ENCODE measurements at regions not wholly inside any gene's neighbourhood (a gene's known extent, or its start where the extent isn't known, plus 50 kb on each side); places are given as distances from the start of the nearest gene placed in this dataset.
A peak's percentile ranks its signal among the peaks of the same experiment; 100 is the strongest.

GRCh38 chr13:50409220-50409619, 394.0 kb downstream of the KCNRG start:
- Histone ChIP-seq H3K27me3 (no peaks in the 10 kb centered on the region), H3K9me3 (no peaks in the 10 kb centered on the region), H3K27ac (no peak overlapping the region), H3K4me3 (no peak overlapping the region), H3K36me3 (no peaks in the 10 kb centered on the region), H3K4me1 (peaks cover 0 to 20% (median 10%) of the 10 kb centered on the region in 12 donors)
- no peak for TF ChIP-seq CTCF (IDR thresholded peaks at IDR 0.05)
- TF ChIP-seq POLR2A (IDR thresholded peaks at IDR 0.05), result no peak
- DNase-seq (no peak), ATAC-seq (no peak)
- intact Hi-C loops (cut with DNase I), result loop anchor here in 2 of 10 donors (10.0 kb wide), 1 partner anchor 116 kb away; no protein-coding TSS in a partner anchor
- 87 to 95% (median 91%) methylated on average over 2 of the region's 2 CpGs for WGBS, 4 donors

GRCh38 chr13:50410921-50411746, 395.9 kb downstream of the KCNRG start:
- peak; percentile 12 to 87 (median 67) for ATAC-seq
- H3K27me3 ChIP-seq, result no peaks in the 10 kb centered on the region
- peaks cover 0 to 6% (median 0%) of the 10 kb centered on the region in 12 donors for H3K9me3 ChIP-seq
- no peak for TF ChIP-seq POLR2A (IDR thresholded peaks at IDR 0.05)
- TF ChIP-seq CTCF (IDR thresholded peaks at IDR 0.05), result no peak
- H3K4me1 ChIP-seq, result peaks cover 0 to 17% (median 7%) of the 10 kb centered on the region in 12 donors
- no peak overlapping the region for H3K4me3 ChIP-seq
- intact Hi-C loops (cut with DNase I), result loop anchor here in 1 of 10 donors (2.0 kb wide), 1 partner anchor 74 kb away; no protein-coding TSS in a partner anchor
- DNase-seq, result peak in 1 of 5 donors; percentile 59
- no peaks in the 10 kb centered on the region for H3K36me3 ChIP-seq
- peak overlapping the region in 6 of 12 donors; percentile 4 to 48 (median 42) for H3K27ac ChIP-seq
- 59 to 75% (median 68%) methylated on average over 5 of the region's 5 CpGs for WGBS, 4 donors

GRCh38 chr13:50412046-50412617, 396.9 kb downstream of the KCNRG start:
- TF ChIP-seq POLR2A (IDR thresholded peaks at IDR 0.05) (no peak), CTCF (IDR thresholded peaks at IDR 0.05) (no peak)
- Histone ChIP-seq H3K27me3 (no peaks in the 10 kb centered on the region), H3K4me3 (no peak overlapping the region), H3K4me1 (peaks cover 0 to 17% (median 7%) of the 10 kb centered on the region in 12 donors), H3K9me3 (peaks cover 0 to 6% (median 0%) of the 10 kb centered on the region in 12 donors), H3K27ac (no peak overlapping the region), H3K36me3 (no peaks in the 10 kb centered on the region)
- ATAC-seq (no peak), DNase-seq (no peak)
- 88 to 95% (median 91%) methylated on average over 4 of the region's 4 CpGs for WGBS, 4 donors
- intact Hi-C loops (cut with DNase I), result no loop called here

- H3K27ac ChIP-seq, result no peak overlapping the region
- intact Hi-C loops (cut with DNase I), result no loop called here
- DNase-seq, result no peak
- peaks cover 0 to 24% (median 14%) of the 10 kb centered on the region in 12 donors for H3K4me1 ChIP-seq
- 90 to 97% (median 96%) methylated on average over 1 of the region's 1 CpG for WGBS, 4 donors
- H3K4me3 ChIP-seq, result no peak overlapping the region
- no peaks in the 10 kb centered on the region for H3K36me3 ChIP-seq
- TF ChIP-seq CTCF (IDR thresholded peaks at IDR 0.05) (no peak), POLR2A (IDR thresholded peaks at IDR 0.05) (no peak)
- H3K9me3 ChIP-seq, result peaks cover 0 to 6% (median 0%) of the 10 kb centered on the region in 12 donors
- H3K27me3 ChIP-seq, result no peaks in the 10 kb centered on the region
- ATAC-seq, result no peak
Observed at GRCh38 chr13:50414640-50415039, 399.4 kb downstream of the KCNRG start.

Measured in heart left ventricle (tissue), 16 donors.